ENCODE measurements at regions not wholly inside any gene's neighbourhood (a gene's known extent, or its start where the extent isn't known, plus 50 kb on each side); places are given as distances from the start of the nearest gene placed in this dataset.

DNA sequence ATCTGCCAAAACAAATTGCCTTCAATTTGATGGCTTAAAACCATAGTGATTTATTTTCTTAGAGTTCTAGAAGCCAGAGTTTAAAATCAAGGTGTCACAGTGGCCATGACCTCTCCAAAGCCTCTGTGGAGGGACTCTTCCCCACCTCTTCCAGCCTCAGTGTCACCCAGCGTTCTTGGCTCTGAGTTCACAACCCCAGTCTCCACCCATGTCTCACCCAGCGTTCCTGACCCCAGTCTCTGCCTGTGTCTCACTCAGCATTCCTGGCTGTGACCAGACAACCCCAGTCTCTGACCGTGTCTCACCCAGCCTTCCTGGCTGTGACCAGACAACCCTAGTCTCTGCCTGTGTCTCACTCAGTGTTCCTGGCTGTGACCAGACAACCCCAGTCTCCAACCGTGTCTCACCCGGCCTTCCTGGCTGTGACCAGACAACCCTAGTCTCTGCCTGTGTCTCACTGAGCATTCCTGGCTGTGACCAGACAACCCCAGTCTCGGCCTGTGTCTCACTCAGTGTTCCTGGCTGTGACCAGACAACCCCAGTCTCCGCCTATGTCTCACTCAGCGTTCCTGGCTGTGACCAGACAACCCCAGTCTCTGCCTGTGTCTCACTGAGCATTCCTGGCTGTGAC is 299.3 kb downstream of the GALR1 start:
- H3K9ac ChIP-seq (ENCODE audit: low read length) = no peak overlapping the region
- no peaks in the 10 kb centered on the region for H3K4me1 ChIP-seq (ENCODE audit: control insufficient read depth, insufficient read depth, low read depth, low read length)
- H2AFZ ChIP-seq (ENCODE audit: low read depth, low read length) = no peak overlapping the region
- H3K14ac ChIP-seq (ENCODE audit: low read length in 2 of 2) = no peak overlapping the region
- 68% methylated on average over 8 of the region's 8 CpGs for WGBS
- no peak for DNase-seq
- no peak overlapping the region for H3K4me2 ChIP-seq (ENCODE audit: low read length, poor library complexity, severe bottlenecking)
- no peak overlapping the region for H2BK5ac ChIP-seq (ENCODE audit: low read depth, low read length, poor library complexity, severe bottlenecking)
- H3K36me3 ChIP-seq (ENCODE audit: control insufficient read depth in 1 of 2, insufficient read depth in 2 of 2, low read depth in 1 of 2, low read length in 2 of 2) = no peaks in the 10 kb centered on the region
- no peak overlapping the region for H2BK120ac ChIP-seq (ENCODE audit: low read depth, low read length)
- H3K4ac ChIP-seq (ENCODE audit: low read depth in 1 of 2, low read length in 2 of 2) = no peak overlapping the region
- no peak overlapping the region for H2BK15ac ChIP-seq (ENCODE audit: low read depth, poor library complexity, severe bottlenecking)
- H3K79me1 ChIP-seq (replicated peaks; ENCODE audit: low read length, poor library complexity, severe bottlenecking) = no peaks in the 10 kb centered on the region
- H3K27ac ChIP-seq (ENCODE audit: low read length, poor library complexity, severe bottlenecking) = no peak overlapping the region
- H3K9me3 ChIP-seq (ENCODE audit: control insufficient read depth, low read length) = no peaks in the 10 kb centered on the region
- H3K23ac ChIP-seq (ENCODE audit: low read length in 2 of 2) = no peak overlapping the region
- H3K18ac ChIP-seq (ENCODE audit: low read depth in 1 of 2, low read length in 2 of 2) = no peak overlapping the region
- H3K4me3 ChIP-seq (ENCODE audit: insufficient read depth in 1 of 2, low read depth in 1 of 2, low read length in 2 of 2) = no peak overlapping the region
- no peak overlapping the region for H2BK12ac ChIP-seq (ENCODE audit: low read length in 2 of 2)
- H4K91ac ChIP-seq (ENCODE audit: low read length) = no peak overlapping the region
- H3K27me3 ChIP-seq (ENCODE audit: control insufficient read depth in 1 of 2, insufficient read depth in 1 of 2, low read length in 2 of 2) = no peaks in the 10 kb centered on the region
- H4K8ac ChIP-seq (ENCODE audit: low read length) = no peak overlapping the region
- no peak overlapping the region for H2AK5ac ChIP-seq (ENCODE audit: low read length, severe bottlenecking)

DNA sequence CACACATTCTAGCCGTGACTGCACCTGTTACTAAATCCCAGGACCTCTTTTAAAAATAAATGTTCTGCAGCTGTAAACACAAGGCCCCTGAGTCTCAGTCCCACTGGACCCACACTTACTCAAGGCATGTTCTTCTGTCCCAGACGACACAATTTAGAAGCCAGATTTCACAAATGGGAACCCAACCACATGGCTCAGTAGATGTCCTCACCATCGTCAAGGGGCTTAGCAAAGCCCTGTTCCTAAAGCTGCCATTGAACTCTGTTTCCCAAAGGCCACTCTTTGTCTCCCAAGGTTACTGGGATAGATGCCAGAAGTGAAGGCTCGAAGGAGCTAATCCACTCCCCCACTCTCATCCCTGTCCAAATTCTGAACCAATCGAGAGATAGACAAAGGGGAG is 301.0 kb downstream of the GALR1 start:
- Histone ChIP-seq H3K9me3 (ENCODE audit: control insufficient read depth, low read length) (no peaks in the 10 kb centered on the region), H3K27ac (ENCODE audit: low read length, poor library complexity, severe bottlenecking) (no peak overlapping the region), H3K18ac (ENCODE audit: low read depth in 1 of 2, low read length in 2 of 2) (no peak overlapping the region), H2BK15ac (ENCODE audit: low read depth, poor library complexity, severe bottlenecking) (no peak overlapping the region), H2BK12ac (ENCODE audit: low read length in 2 of 2) (no peak overlapping the region), H2AK5ac (ENCODE audit: low read length, severe bottlenecking) (no peak overlapping the region), H2AFZ (ENCODE audit: low read depth, low read length) (no peak overlapping the region), H3K79me1 (replicated peaks; ENCODE audit: low read length, poor library complexity, severe bottlenecking) (no peaks in the 10 kb centered on the region), H3K36me3 (ENCODE audit: control insufficient read depth in 1 of 2, insufficient read depth in 2 of 2, low read depth in 1 of 2, low read length in 2 of 2) (no peaks in the 10 kb centered on the region), H3K27me3 (ENCODE audit: control insufficient read depth in 1 of 2, insufficient read depth in 1 of 2, low read length in 2 of 2) (no peaks in the 10 kb centered on the region), H3K9ac (ENCODE audit: low read length) (no peak overlapping the region), H4K8ac (ENCODE audit: low read length) (no peak overlapping the region), H3K14ac (ENCODE audit: low read length in 2 of 2) (no peak overlapping the region), H3K23ac (ENCODE audit: low read length in 2 of 2) (no peak overlapping the region), H4K91ac (ENCODE audit: low read length) (no peak overlapping the region), H3K4ac (ENCODE audit: low read depth in 1 of 2, low read length in 2 of 2) (no peak overlapping the region), H2BK5ac (ENCODE audit: low read depth, low read length, poor library complexity, severe bottlenecking) (no peak overlapping the region), H2BK120ac (ENCODE audit: low read depth, low read length) (no peak overlapping the region), H3K4me2 (ENCODE audit: low read length, poor library complexity, severe bottlenecking) (no peak overlapping the region), H3K4me1 (ENCODE audit: control insufficient read depth, insufficient read depth, low read depth, low read length) (no peaks in the 10 kb centered on the region), H3K4me3 (ENCODE audit: insufficient read depth in 1 of 2, low read depth in 1 of 2, low read length in 2 of 2) (no peak overlapping the region)
- WGBS = 81% methylated on average over 4 of the region's 5 CpGs
- DNase-seq = no peak

DNA sequence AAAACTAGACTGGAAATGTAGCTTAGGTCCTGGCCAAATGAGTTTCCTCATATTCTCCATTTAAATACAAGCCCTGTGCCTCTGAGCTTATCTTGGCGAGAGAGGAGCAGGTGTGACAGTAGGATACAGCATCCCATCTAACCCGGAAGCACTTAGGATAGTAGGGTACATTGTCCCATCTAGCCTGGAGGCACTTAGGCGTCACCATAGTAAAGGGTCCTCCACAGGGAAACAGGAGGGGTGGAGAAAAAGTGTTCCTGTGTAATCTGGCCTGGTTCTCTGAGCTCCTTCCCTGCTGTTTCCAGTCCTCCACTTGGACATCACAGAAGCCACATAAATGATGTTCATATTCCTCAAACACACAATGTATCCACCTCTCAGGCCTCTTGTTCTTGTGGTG is 301.4 kb downstream of the GALR1 start:
- no peak for DNase-seq
- Histone ChIP-seq H3K23ac (ENCODE audit: low read length in 2 of 2) (no peak overlapping the region), H3K36me3 (ENCODE audit: control insufficient read depth in 1 of 2, insufficient read depth in 2 of 2, low read depth in 1 of 2, low read length in 2 of 2) (no peaks in the 10 kb centered on the region), H2BK120ac (ENCODE audit: low read depth, low read length) (no peak overlapping the region), H2BK5ac (ENCODE audit: low read depth, low read length, poor library complexity, severe bottlenecking) (no peak overlapping the region), H4K91ac (ENCODE audit: low read length) (no peak overlapping the region), H3K14ac (ENCODE audit: low read length in 2 of 2) (no peak overlapping the region), H3K4ac (ENCODE audit: low read depth in 1 of 2, low read length in 2 of 2) (no peak overlapping the region), H3K4me1 (ENCODE audit: control insufficient read depth, insufficient read depth, low read depth, low read length) (no peaks in the 10 kb centered on the region), H3K79me1 (replicated peaks; ENCODE audit: low read length, poor library complexity, severe bottlenecking) (no peaks in the 10 kb centered on the region), H2AK5ac (ENCODE audit: low read length, severe bottlenecking) (no peak overlapping the region), H2BK15ac (ENCODE audit: low read depth, poor library complexity, severe bottlenecking) (no peak overlapping the region), H3K18ac (ENCODE audit: low read depth in 1 of 2, low read length in 2 of 2) (no peak overlapping the region), H3K9ac (ENCODE audit: low read length) (no peak overlapping the region), H3K4me2 (ENCODE audit: low read length, poor library complexity, severe bottlenecking) (no peak overlapping the region), H3K9me3 (ENCODE audit: control insufficient read depth, low read length) (no peaks in the 10 kb centered on the region), H3K27me3 (ENCODE audit: control insufficient read depth in 1 of 2, insufficient read depth in 1 of 2, low read length in 2 of 2) (no peaks in the 10 kb centered on the region), H3K4me3 (ENCODE audit: insufficient read depth in 1 of 2, low read depth in 1 of 2, low read length in 2 of 2) (no peak overlapping the region), H2BK12ac (ENCODE audit: low read length in 2 of 2) (no peak overlapping the region), H2AFZ (ENCODE audit: low read depth, low read length) (no peak overlapping the region), H4K8ac (ENCODE audit: low read length) (no peak overlapping the region), H3K27ac (ENCODE audit: low read length, poor library complexity, severe bottlenecking) (no peak overlapping the region)
- WGBS = 60% methylated on average over 3 of the region's 3 CpGs

DNA sequence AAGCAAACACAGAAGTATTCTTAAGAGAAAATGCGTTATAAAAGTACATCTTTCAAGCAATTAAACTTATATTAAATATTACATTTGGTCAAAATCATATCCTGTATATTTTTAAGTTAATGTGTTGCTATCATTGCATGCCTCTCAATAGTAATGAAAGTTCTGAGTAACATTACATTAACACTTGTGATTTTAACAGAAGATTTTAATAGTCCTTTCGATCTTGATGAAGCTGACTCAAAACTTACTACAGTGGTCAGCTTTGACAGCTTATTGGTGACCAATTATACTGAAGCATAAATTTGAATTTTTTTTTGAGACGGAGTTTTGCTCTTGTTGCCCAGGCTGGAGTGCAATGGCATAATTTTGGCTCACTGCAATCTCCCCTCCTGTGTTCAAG is 303.3 kb downstream of the GALR1 start:
- Histone ChIP-seq H3K27ac (ENCODE audit: low read length, poor library complexity, severe bottlenecking) (no peak overlapping the region), H2BK12ac (ENCODE audit: low read length in 2 of 2) (no peak overlapping the region), H3K4ac (ENCODE audit: low read depth in 1 of 2, low read length in 2 of 2) (no peak overlapping the region), H4K91ac (ENCODE audit: low read length) (no peak overlapping the region), H2AFZ (ENCODE audit: low read depth, low read length) (no peak overlapping the region), H2BK5ac (ENCODE audit: low read depth, low read length, poor library complexity, severe bottlenecking) (no peak overlapping the region), H4K8ac (ENCODE audit: low read length) (no peak overlapping the region), H3K79me1 (replicated peaks; ENCODE audit: low read length, poor library complexity, severe bottlenecking) (no peaks in the 10 kb centered on the region), H2AK5ac (ENCODE audit: low read length, severe bottlenecking) (no peak overlapping the region), H2BK120ac (ENCODE audit: low read depth, low read length) (no peak overlapping the region), H3K9me3 (ENCODE audit: control insufficient read depth, low read length) (no peaks in the 10 kb centered on the region), H3K36me3 (ENCODE audit: control insufficient read depth in 1 of 2, insufficient read depth in 2 of 2, low read depth in 1 of 2, low read length in 2 of 2) (no peaks in the 10 kb centered on the region), H3K23ac (ENCODE audit: low read length in 2 of 2) (no peak overlapping the region), H2BK15ac (ENCODE audit: low read depth, poor library complexity, severe bottlenecking) (no peak overlapping the region), H3K4me1 (ENCODE audit: control insufficient read depth, insufficient read depth, low read depth, low read length) (no peaks in the 10 kb centered on the region), H3K4me3 (ENCODE audit: insufficient read depth in 1 of 2, low read depth in 1 of 2, low read length in 2 of 2) (no peak overlapping the region), H3K4me2 (ENCODE audit: low read length, poor library complexity, severe bottlenecking) (no peak overlapping the region), H3K27me3 (ENCODE audit: control insufficient read depth in 1 of 2, insufficient read depth in 1 of 2, low read length in 2 of 2) (no peaks in the 10 kb centered on the region), H3K14ac (ENCODE audit: low read length in 2 of 2) (no peak overlapping the region), H3K18ac (ENCODE audit: low read depth in 1 of 2, low read length in 2 of 2) (no peak overlapping the region), H3K9ac (ENCODE audit: low read length) (no peak overlapping the region)
- no peak for DNase-seq
- whole genome bisulfite sequencing = 83% methylated on average over 2 of the region's 3 CpGs

Data from mesenchymal stem cell (in vitro differentiated cells and primary cell).